ENCODE measurements at regions not wholly inside any gene's neighbourhood (a gene's known extent, or its start where the extent isn't known, plus 50 kb on each side); places are given as distances from the start of the nearest gene placed in this dataset.

GRCh38 chr6:153872946-153873345, 166.1 kb upstream of the OPRM1 start:
- CTCF ChIA-PET (ENCODE audit: partially characterized antibody), result interaction anchor here (1.0 kb wide), 1 partner anchor 59 kb away, joined by 3 read pairs; no protein-coding TSS in a partner anchor
- WGBS, 2 experiments (ENCODE audit: extremely low coverage in 1 of 2, insufficient coverage in 1 of 2, insufficient read length in 1 of 2, insufficient replicate concordance in 2 of 2, low coverage in 1 of 2, low lambda C conversion rate in 2 of 2, missing lambda C conversion rate in 1 of 2), result 100% methylated on average over 2 of the region's 2 CpGs; no CpG with 5 or more reads in 1 of the 2 experiments
- Histone ChIP-seq H3K18ac (ENCODE audit: extremely low read depth, low read length) (no peak overlapping the region), H3K79me2 (ENCODE audit: control insufficient read depth in 1 of 2, insufficient read depth in 2 of 2, low read length in 2 of 2) (no peaks in the 10 kb centered on the region), H4K8ac (ENCODE audit: extremely low read depth, insufficient read depth, low read length) (no peak overlapping the region), H3K4me3 (ENCODE audit: extremely low read depth in 1 of 4, insufficient read depth in 2 of 4, low read depth in 3 of 4, low read length in 4 of 4) (no peak overlapping the region), H2AFZ (ENCODE audit: low read length) (no peak overlapping the region), H2BK12ac (ENCODE audit: low read depth, low read length) (no peak overlapping the region), H3K27ac (ENCODE audit: low read depth, low read length) (no peak overlapping the region), H2BK15ac (ENCODE audit: low read length) (no peak overlapping the region), H3K56ac (replicated peaks; ENCODE audit: insufficient read length, low read depth, low read length) (no peak overlapping the region), H3K4me1 (replicated peaks in 1 of 4; ENCODE audit: control insufficient read depth in 3 of 4, insufficient read depth in 4 of 4, low read length in 3 of 4) (no peaks in the 10 kb centered on the region), H4K20me1 (replicated peaks in 1 of 2; ENCODE audit: control insufficient read depth in 1 of 2, insufficient read depth in 2 of 2, low read length in 2 of 2) (no peaks in the 10 kb centered on the region), H3K4ac (replicated peaks; ENCODE audit: insufficient read length, low read depth, low read length) (no peak overlapping the region), H4K91ac (replicated peaks; ENCODE audit: insufficient read length, low read length) (no peak overlapping the region), H3K9me3 (ENCODE audit: insufficient read depth in 2 of 2, low read depth in 1 of 2, low read length in 1 of 2) (peaks cover 0 to 3% of the 10 kb centered on the region in 2 experiments; a peak in 1 of 4 replicates), H2BK20ac (ENCODE audit: low read length) (no peak overlapping the region), H3K4me2 (ENCODE audit: insufficient read depth in 1 of 2, low read depth in 2 of 2, low read length in 2 of 2) (no peak overlapping the region), H3K79me1 (ENCODE audit: low read depth, low read length) (no peaks in the 10 kb centered on the region), H3K27me3 (replicated peaks in 1 of 4; ENCODE audit: control insufficient read depth in 3 of 4, extremely low read depth in 1 of 4, insufficient read depth in 3 of 4, low read length in 3 of 4) (no peaks in the 10 kb centered on the region), H3K23me2 (ENCODE audit: low read depth, low read length) (no peaks in the 10 kb centered on the region), H4K5ac (ENCODE audit: insufficient read length, low read depth, low read length) (no peak overlapping the region), H2BK120ac (replicated peaks; ENCODE audit: low read depth, low read length) (no peak overlapping the region), H3K9ac (replicated peaks in 1 of 4; ENCODE audit: extremely low read depth in 1 of 4, low read depth in 3 of 4, low read length in 3 of 4) (no peak overlapping the region), H3K14ac (ENCODE audit: insufficient read length) (no peak overlapping the region), H3K23ac (ENCODE audit: insufficient read length) (no peak overlapping the region), H2AK5ac (ENCODE audit: low read depth, low read length) (no peak overlapping the region), H2BK5ac (ENCODE audit: low read depth, low read length) (no peak overlapping the region), H3K36me3 (ENCODE audit: control insufficient read depth in 2 of 4, insufficient read depth in 4 of 4, low read length in 3 of 4) (no peaks in the 10 kb centered on the region)
- FAIRE-seq (no peak), DNase-seq (ENCODE audit: low read depth in 1 of 2, low spot score in 2 of 2) (no peak)
- POLR2A ChIA-PET (ENCODE audit: partially characterized antibody), result no interaction called here
- TF ChIP-seq RBBP5 (IDR thresholded peaks at IDR 0.05; ENCODE audit: borderline replicate concordance, low read depth, low read length), result no peak
- TF ChIP-seq TBP (IDR thresholded peaks at IDR 0.05; ENCODE audit: low read depth, low read length), result no peak
- no peak for TF ChIP-seq SP4 (IDR thresholded peaks at IDR 0.05; ENCODE audit: low read length)
- TF ChIP-seq POU5F1 (IDR thresholded peaks at IDR 0.05; ENCODE audit: low read depth, low read length), result no peak
- no peak for TF ChIP-seq GABPA (IDR thresholded peaks at IDR 0.05; ENCODE audit: borderline replicate concordance, insufficient read depth, low read length)
- TF ChIP-seq TCF12 (IDR thresholded peaks at IDR 0.05; ENCODE audit: low read depth, low read length), result no peak
- TF ChIP-seq TAF7 (optimal IDR thresholded peaks at IDR 0.05; ENCODE audit: borderline replicate concordance, low read depth, low read length), result no peak
- no peak for TF ChIP-seq E2F6 (IDR thresholded peaks at IDR 0.05)
- TF ChIP-seq CTBP2 (IDR thresholded peaks at IDR 0.05; ENCODE audit: borderline replicate concordance, insufficient read depth, insufficient read length, low read length), result no peak
- no peak for TF ChIP-seq SRF (IDR thresholded peaks at IDR 0.05; ENCODE audit: low read depth, low read length)
- TF ChIP-seq CBX5 (IDR thresholded peaks at IDR 0.05; ENCODE audit: low read depth, low read length), result no peak
- no peak for TF ChIP-seq POLR2A (IDR thresholded peaks at IDR 0.05; ENCODE audit: control extremely low read depth in 1 of 2, low read depth in 2 of 2, low read length in 2 of 2)
- no peak for TF ChIP-seq HDAC6 (IDR thresholded peaks at IDR 0.05; ENCODE audit: low read depth, low read length)
- no peak for TF ChIP-seq GTF2F1 (IDR thresholded peaks at IDR 0.05; ENCODE audit: borderline replicate concordance, low read depth, low read length)
- no peak for TF ChIP-seq ASH2L (IDR thresholded peaks at IDR 0.05; ENCODE audit: low read length)
- no peak for TF ChIP-seq MAFK (IDR thresholded peaks at IDR 0.05; ENCODE audit: low read depth, low read length)
